Lower lobe of right lung (tissue), 2 donors: ENCODE measurements at regions not wholly inside any gene's neighbourhood (a gene's known extent, or its start where the extent isn't known, plus 50 kb on each side); places are given as distances from the start of the nearest gene placed in this dataset.

Source experiments
- ATAC-seq, 2 donors: fragments of 200-7000 bp; cut with Tn5 transposase; one replicate each; pipeline ENCODE4 v1.9.1; 2020 to 2022; ENCODE audit warnings: mild to moderate bottlenecking in 2 of 2, moderate library complexity in 2 of 2
- DNase-seq: peaks from one replicate; pipeline ENCODE4 v3.0.0-alpha.2; 2020
- H3K27ac ChIP-seq: fragments of 200-600 bp; one replicate; pipeline ENCODE4 v1.8.0; 2022
- H3K27me3 ChIP-seq: fragments of 200-600 bp; one replicate; pipeline ENCODE4 v1.8.0; 2022; ENCODE audit warnings: low read depth
- H3K36me3 ChIP-seq: fragments of 200-600 bp; one replicate; pipeline ENCODE4 v1.8.0; 2022; ENCODE audit warnings: mild to moderate bottlenecking
- H3K4me1 ChIP-seq: fragments of 200-600 bp; one replicate; pipeline ENCODE4 v1.8.0; 2022
- H3K4me3 ChIP-seq: fragments of 200-600 bp; one replicate; pipeline ENCODE4 v1.8.0; 2022; ENCODE audit warnings: mild to moderate bottlenecking
- H3K9me3 ChIP-seq: fragments of 200-600 bp; one replicate; pipeline ENCODE4 v1.8.0; 2022
- CTCF ChIP-seq: fragments of 200-600 bp; IDR thresholded peaks from one replicate; pipeline ENCODE4 v1.8.0; 2022; ENCODE audit warnings: antibody characterized with exemption, mild to moderate bottlenecking
- intact Hi-C: fragments of 100-400 bp; cut with DNase I; formaldehyde crosslinking; loops from one replicate; pipeline ENCODE4 v1.11.0; 2022
- donor health status: DM: no; HTN: yes; CAD: no; lungs with severe emphysema.

- intact Hi-C loops, result no loop called here
- TF ChIP-seq CTCF, result no peak
Observed at GRCh38 chr5:8098081-8098480, 229.1 kb downstream of the MTRR start.

DNA sequence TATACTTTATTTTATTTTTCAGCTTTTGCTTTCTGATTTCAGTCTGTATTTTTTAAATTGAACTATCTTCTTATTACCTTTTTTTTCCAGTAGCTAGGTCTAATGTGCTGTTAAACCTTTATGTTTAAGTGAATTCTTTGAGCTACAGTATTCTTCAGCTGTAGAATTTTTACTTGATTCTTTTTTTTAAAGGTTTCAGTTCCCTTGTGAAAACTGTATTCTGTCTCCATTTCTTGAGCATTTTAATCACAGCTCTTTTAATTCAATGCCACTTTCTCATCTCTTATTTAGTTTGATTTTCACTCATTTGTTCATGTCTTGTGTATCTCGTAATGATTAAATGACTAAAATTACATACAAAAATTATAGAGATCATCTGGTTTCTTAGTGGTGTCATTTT lies 233.8 kb downstream of the MTRR start:
- Histone ChIP-seq H3K27ac (no peak overlapping the region), H3K4me3 (no peak overlapping the region), H3K9me3 (no peaks in the 10 kb centered on the region), H3K4me1 (no peaks in the 10 kb centered on the region), H3K36me3 (no peaks in the 10 kb centered on the region), H3K27me3 (no peaks in the 10 kb centered on the region)
- TF ChIP-seq CTCF, result no peak
- DNase-seq (no peak), ATAC-seq (no peak)
- intact Hi-C loops, result no loop called here

More at GRCh38 chr5:8098081-8098480, 229.1 kb downstream of the MTRR start:
- Histone ChIP-seq H3K4me1 (no peaks in the 10 kb centered on the region), H3K36me3 (no peaks in the 10 kb centered on the region), H3K27me3 (no peaks in the 10 kb centered on the region), H3K4me3 (no peak overlapping the region), H3K27ac (no peak overlapping the region), H3K9me3 (no peaks in the 10 kb centered on the region)
- ATAC-seq (no peak), DNase-seq (no peak)

GRCh38 chr5:8114597-8115266 lies 245.8 kb downstream of the MTRR start:
- Histone ChIP-seq H3K27me3 (no peaks in the 10 kb centered on the region), H3K9me3 (no peaks in the 10 kb centered on the region), H3K4me1 (no peaks in the 10 kb centered on the region), H3K36me3 (no peaks in the 10 kb centered on the region), H3K4me3 (no peak overlapping the region), H3K27ac (no peak overlapping the region)
- intact Hi-C loops, result no loop called here
- TF ChIP-seq CTCF, result no peak
- no peak for ATAC-seq
- no peak for DNase-seq

GRCh38 chr5:8123559-8123958 lies 254.6 kb downstream of the MTRR start:
- intact Hi-C loops, result no loop called here
- Histone ChIP-seq H3K27ac (no peak overlapping the region), H3K4me3 (no peak overlapping the region), H3K4me1 (no peaks in the 10 kb centered on the region), H3K36me3 (no peaks in the 10 kb centered on the region), H3K9me3 (no peaks in the 10 kb centered on the region), H3K27me3 (no peaks in the 10 kb centered on the region)
- ATAC-seq (no peak), DNase-seq (no peak)
- TF ChIP-seq CTCF, result no peak

GRCh38 chr5:8134609-8135008 lies 265.7 kb downstream of the MTRR start:
- ATAC-seq, result no peak

More at GRCh38 chr5:8134609-8135008, 265.7 kb downstream of the MTRR start:
- intact Hi-C loops, result no loop called here
- no peaks in the 10 kb centered on the region for H3K27me3 ChIP-seq
- no peak overlapping the region for H3K4me3 ChIP-seq
- no peaks in the 10 kb centered on the region for H3K4me1 ChIP-seq
- no peaks in the 10 kb centered on the region for H3K9me3 ChIP-seq
- DNase-seq, result no peak
- TF ChIP-seq CTCF, result no peak
- H3K36me3 ChIP-seq, result no peaks in the 10 kb centered on the region
- H3K27ac ChIP-seq, result no peak overlapping the region
